Nephron (organoid): ENCODE measurements at regions not wholly inside any gene's neighbourhood (a gene's known extent, or its start where the extent isn't known, plus 50 kb on each side); places are given as distances from the start of the nearest gene placed in this dataset.

Experiments used
- H3K27ac Mint-ChIP-seq, 3 experiments: 2 replicates each; pipeline ENCODE4 v1.8.0; 2020; ENCODE audit warnings: mixed read lengths in 3 of 3, mild to moderate bottlenecking in 2 of 3, moderate library complexity in 1 of 3
- H3K27me3 Mint-ChIP-seq: 2 replicates; pipeline ENCODE4 v1.8.0; 2021; ENCODE audit warnings: low read depth, mild to moderate bottlenecking, moderate library complexity, mixed read lengths
- H3K36me3 Mint-ChIP-seq: 2 replicates; pipeline ENCODE4 v1.8.0; 2020; ENCODE audit warnings: low read depth, mixed read lengths
- H3K4me1 Mint-ChIP-seq: 2 replicates; pipeline ENCODE4 v1.8.0; 2020; ENCODE audit warnings: mixed read lengths
- H3K4me3 Mint-ChIP-seq, 3 experiments: 2 replicates each; pipeline ENCODE4 v1.8.0; 2020; ENCODE audit warnings: mild to moderate bottlenecking in 3 of 3, mixed read lengths in 3 of 3, moderate library complexity in 2 of 3
- H3K9me3 Mint-ChIP-seq: 2 replicates; pipeline ENCODE4 v1.8.0; 2020; ENCODE audit warnings: mixed read lengths
- TF ChIP-seq, protein P1 (sequence below), 3 experiments: fragments of 200-600 bp; sonication (generic); IDR thresholded peaks; one replicate each; pipeline ENCODE4 v1.5.0; 2021; ENCODE audit warnings: antibody characterized with exemption in 3 of 3; ENCODE audit not compliant: unreplicated experiment in 3 of 3

DNA sequence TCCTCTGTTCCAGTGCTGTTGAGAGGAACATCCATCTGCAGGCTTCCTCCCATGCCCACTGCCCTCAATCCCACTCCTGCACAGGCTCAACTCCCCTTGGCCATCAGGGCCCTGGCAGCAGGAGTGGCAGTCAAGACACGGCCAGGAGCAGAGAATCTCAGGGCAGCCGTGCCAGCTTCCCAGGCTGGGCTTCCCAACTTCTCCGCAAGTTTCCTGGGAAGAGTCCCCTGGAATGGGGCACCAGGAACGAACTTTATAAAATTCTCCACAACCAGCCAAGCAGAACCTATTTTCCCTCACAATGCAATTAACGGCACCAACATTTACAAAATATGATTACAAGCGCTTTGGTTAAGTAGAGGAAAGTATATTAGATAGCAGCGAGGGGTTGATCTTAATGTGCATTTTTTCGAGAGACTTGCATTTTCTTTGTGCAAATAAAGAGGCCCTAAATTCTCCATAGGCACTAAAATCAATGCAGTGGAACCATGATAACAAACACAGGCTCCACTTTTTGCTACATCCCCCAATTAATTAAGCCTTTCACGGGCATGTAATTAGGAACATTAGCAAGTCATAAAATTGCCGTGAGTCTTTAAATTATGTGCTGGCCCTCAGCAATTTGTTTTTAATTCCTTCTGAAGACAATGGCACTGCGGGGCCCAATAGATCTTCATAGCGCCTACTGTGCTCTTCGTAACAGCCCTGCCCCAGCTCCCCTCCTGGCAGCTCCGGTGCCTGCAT, 99.9 kb upstream of the LHX1 start:
- peaks cover 7% of the 10 kb centered on the region for H3K9me3 Mint-ChIP-seq
- no peak overlapping the region for H3K4me3 Mint-ChIP-seq
- H3K27ac Mint-ChIP-seq: peak overlapping the region in 2 of 3 experiments; percentile 24 to 50
- H3K36me3 Mint-ChIP-seq: no peaks in the 10 kb centered on the region
- H3K4me1 Mint-ChIP-seq: peaks cover 1% of the 10 kb centered on the region
- H3K27me3 Mint-ChIP-seq: peaks cover 25% of the 10 kb centered on the region
- TF ChIP-seq, protein P1, sequence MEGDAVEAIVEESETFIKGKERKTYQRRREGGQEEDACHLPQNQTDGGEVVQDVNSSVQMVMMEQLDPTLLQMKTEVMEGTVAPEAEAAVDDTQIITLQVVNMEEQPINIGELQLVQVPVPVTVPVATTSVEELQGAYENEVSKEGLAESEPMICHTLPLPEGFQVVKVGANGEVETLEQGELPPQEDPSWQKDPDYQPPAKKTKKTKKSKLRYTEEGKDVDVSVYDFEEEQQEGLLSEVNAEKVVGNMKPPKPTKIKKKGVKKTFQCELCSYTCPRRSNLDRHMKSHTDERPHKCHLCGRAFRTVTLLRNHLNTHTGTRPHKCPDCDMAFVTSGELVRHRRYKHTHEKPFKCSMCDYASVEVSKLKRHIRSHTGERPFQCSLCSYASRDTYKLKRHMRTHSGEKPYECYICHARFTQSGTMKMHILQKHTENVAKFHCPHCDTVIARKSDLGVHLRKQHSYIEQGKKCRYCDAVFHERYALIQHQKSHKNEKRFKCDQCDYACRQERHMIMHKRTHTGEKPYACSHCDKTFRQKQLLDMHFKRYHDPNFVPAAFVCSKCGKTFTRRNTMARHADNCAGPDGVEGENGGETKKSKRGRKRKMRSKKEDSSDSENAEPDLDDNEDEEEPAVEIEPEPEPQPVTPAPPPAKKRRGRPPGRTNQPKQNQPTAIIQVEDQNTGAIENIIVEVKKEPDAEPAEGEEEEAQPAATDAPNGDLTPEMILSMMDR (IDR thresholded peaks at IDR 0.05; ENCODE audit: unreplicated experiment in 3 of 3): no peak

DNA sequence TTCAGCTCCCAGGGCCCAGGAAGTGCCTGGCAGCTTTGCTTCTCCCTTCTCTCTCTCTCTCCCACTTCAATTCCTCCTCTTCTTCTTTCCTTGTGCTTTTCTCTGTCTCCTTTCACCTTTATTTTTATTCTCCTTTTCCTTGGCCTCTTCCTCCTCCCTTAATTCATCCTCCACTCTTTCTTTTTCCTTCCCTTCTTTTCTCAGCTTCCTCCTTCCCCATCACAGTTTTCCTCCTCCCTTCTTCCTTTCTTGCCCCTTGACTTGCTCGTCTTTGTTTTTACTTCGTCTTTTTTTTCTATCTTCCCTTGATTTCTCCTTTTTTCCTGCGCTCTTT, 99.4 kb upstream of the LHX1 start:
- Mint-ChIP-seq H3K9me3 (peaks cover 7% of the 10 kb centered on the region), H3K27ac (peak overlapping the region in 1 of 3 experiments; percentile 24), H3K27me3 (peaks cover 28% of the 10 kb centered on the region), H3K4me3 (no peak overlapping the region), H3K4me1 (peaks cover 7% of the 10 kb centered on the region), H3K36me3 (no peaks in the 10 kb centered on the region)
- TF ChIP-seq, protein P1 (IDR thresholded peaks at IDR 0.05; ENCODE audit: unreplicated experiment in 3 of 3): no peak

DNA sequence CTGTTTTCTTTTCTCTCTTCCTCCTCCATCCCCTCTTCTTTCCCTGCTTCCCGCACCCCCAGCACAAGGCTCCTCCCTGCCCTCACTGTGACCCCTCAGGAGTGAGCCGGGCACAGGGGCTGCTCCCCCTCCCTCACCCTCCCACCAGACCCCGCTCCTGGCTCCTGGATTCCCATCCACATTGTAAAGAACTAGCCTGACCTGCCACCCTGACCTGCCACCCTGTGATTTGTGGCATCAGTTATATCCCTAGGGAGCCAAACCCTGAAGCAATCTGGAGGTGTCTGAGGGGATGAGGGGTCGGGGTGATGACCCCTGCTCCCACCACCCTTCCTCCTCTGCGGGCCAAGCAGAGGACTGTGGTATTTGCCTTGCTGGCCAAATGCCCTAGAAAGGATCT, 98.0 kb upstream of the LHX1 start:
- H3K27me3 Mint-ChIP-seq: peaks cover 34% of the 10 kb centered on the region
- peaks cover 7% of the 10 kb centered on the region for H3K9me3 Mint-ChIP-seq
- no peak overlapping the region for H3K27ac Mint-ChIP-seq
- TF ChIP-seq, protein P1 (IDR thresholded peaks at IDR 0.05; ENCODE audit: unreplicated experiment in 3 of 3): no peak
- H3K36me3 Mint-ChIP-seq: no peaks in the 10 kb centered on the region
- H3K4me3 Mint-ChIP-seq: no peak overlapping the region
- peaks cover 7% of the 10 kb centered on the region for H3K4me1 Mint-ChIP-seq

DNA sequence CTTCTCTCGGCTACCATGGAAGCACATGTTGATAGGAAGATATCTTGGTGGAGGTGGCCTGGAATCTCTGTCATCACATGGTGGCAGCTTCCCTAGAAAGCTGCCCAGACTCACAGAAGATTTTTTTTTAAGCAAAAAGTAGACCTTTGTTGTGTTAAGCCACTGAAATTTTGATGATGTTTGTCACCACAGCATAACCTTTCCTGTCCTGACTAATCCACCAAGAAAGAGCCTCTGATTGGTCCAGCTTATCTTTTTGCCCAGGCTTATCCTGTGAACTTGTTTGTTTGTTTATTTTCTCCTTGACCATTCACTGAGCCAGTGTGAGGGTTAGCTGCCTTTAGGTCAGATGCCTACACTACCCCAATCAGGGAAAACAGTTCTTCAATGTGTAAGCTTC, 96.5 kb upstream of the LHX1 start:
- H3K4me1 Mint-ChIP-seq: peaks cover 7% of the 10 kb centered on the region
- H3K27me3 Mint-ChIP-seq: peaks cover 48% of the 10 kb centered on the region
- peaks cover 7% of the 10 kb centered on the region for H3K9me3 Mint-ChIP-seq
- no peaks in the 10 kb centered on the region for H3K36me3 Mint-ChIP-seq
- H3K27ac Mint-ChIP-seq: no peak overlapping the region
- H3K4me3 Mint-ChIP-seq: no peak overlapping the region
- TF ChIP-seq, protein P1 (IDR thresholded peaks at IDR 0.05; ENCODE audit: unreplicated experiment in 3 of 3): no peak

DNA sequence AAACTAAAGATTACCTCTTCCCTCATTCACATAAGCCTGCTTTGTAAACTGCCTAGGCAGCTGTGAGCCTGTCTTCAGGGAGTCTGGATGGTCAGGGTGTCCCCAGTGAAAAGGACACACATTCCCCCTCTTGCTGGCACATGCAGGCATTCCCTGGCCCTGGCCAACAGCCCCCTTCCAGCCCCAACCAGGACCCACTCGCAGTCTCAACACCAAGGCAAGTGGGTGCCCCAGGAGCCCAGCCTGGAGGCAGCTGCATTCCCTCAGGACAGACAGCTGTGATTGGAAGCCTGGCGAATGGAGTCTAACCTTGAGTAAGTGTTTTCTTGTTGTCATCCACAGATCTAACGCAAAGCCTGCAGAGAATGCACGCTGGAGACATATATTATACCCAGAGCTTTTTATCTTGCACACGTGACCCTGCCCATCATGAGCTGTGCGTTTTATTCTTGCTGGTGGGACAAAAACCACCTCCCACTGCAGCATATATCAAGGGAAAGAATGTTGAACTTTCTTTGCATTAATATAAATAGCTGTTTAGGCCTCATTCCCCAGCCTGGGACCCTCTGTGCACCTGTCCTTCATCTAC, 95.0 kb upstream of the LHX1 start:
- H3K4me3 Mint-ChIP-seq: no peak overlapping the region
- no peak overlapping the region for H3K27ac Mint-ChIP-seq
- H3K27me3 Mint-ChIP-seq: peaks cover 48% of the 10 kb centered on the region
- peaks cover 7% of the 10 kb centered on the region for H3K9me3 Mint-ChIP-seq
- H3K4me1 Mint-ChIP-seq: peaks cover 14% of the 10 kb centered on the region
- TF ChIP-seq, protein P1 (IDR thresholded peaks at IDR 0.05; ENCODE audit: unreplicated experiment in 3 of 3): no peak
- H3K36me3 Mint-ChIP-seq: no peaks in the 10 kb centered on the region
